HG02763 (cell line): ENCODE measurements at regions not wholly inside any gene's neighbourhood (a gene's known extent, or its start where the extent isn't known, plus 50 kb on each side); places are given as distances from the start of the nearest gene placed in this dataset.
"Not testable (repeated sequence)": the region's sequence is repeated elsewhere in the genome, so short reads cannot be mapped to it uniquely, and the experiment has no call there.

Experiments
- ATAC-seq: cut with Tn5 transposase; IDR thresholded peaks from one replicate; pipeline ENCODE4 v1.9.1; 2021; ENCODE audit warnings: mild to moderate bottlenecking, moderate library complexity; ENCODE audit not compliant: unreplicated experiment

DNA sequence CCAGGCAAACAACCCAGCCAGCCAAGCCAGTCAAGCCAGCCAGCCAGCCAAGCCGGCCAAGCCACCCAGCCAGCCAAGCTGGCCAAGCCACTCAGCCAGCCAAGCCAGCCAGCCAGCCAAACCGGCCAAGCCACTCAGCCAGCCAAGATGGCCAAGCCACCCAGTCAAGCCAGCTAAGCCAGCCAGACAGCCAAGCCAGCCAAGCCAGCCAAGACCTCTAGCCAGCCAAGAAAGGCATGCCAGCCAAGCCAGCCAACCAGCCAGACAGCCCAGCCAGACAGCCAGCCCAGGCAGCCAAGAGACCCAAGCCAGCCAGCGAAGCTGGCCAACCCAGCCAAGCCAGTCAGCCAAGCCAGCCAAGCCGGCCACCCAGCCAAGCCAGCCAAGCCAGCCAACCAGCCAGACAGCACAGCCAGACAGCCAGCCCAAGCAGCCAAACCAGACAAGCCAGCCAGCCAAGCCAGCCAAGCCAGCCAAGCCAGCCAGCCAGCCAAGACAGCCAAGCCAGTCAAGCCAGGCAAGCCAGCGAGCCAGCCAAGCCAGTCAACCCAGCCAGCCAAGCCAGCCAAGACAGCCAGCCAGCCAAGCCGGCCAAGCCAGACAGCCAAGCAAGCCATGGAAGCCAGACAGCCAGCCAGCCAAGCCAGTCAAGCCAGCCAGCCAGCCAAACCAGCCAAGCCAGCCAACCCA is 1598.0 kb downstream of the RPIA start:
- ATAC-seq: not testable (repeated sequence)

DNA sequence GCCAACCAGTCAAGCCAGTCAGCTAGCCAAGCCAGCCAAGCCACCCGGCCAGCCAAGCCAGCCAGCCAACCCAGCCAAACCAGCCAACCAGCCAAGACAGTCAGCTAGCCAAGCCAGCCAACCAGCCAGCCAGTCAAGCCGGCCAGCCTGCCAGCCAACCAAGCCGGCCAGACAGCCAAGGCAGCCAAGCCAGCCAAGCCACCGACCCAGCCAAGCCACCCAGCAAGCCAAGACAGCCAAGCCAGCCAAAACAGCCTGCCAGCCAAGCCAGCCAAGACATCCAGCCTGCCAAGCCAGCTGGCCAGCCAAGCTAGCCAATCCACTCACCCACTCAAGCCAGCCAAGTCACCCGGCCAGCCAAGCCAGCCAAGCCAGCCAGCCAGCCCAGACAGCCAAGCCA is 1599.2 kb downstream of the RPIA start:
- ATAC-seq: not testable (repeated sequence)

DNA sequence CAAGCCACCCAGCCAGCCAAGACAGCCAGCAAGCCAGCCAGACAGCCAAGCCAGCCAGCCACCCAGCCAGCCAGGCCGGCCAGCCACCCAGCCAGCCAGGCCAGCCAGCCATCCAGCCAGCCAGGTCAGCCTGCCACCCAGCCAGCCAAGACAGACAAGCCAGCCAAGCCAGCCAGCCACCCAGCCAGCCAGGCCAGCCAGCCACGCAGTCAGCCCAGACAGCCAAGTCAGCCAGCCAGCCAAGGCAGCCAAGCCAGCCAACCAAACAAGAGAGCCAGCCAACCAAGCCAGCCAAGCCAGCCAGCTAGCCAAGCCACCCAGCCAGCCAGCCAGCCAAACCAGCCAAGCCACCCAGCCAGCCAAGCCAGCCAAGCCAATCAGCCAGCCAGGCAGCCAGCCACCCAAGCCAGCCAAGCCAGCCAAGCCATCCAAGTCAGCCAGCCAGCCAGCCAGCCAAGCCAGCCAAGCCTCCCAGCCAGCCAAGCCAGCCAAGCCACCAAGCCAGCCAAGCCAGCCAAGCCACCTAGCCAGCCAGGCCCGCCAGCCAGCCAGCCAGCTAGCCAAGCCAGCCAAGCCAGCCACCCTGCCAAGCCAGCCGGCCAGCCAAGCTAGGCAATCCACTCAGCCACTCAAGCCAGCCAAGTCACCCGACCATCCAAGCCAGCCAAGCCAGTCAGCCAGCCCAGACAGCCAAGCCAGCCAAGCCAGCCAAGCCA is 1599.9 kb downstream of the RPIA start:
- ATAC-seq: not testable (repeated sequence)

- ATAC-seq: not testable (repeated sequence)
Observed at GRCh38 chr2:90291934-90292333, 1600.5 kb downstream of the RPIA start.

GRCh38 chr2:90292451-90292850 is 1601.0 kb downstream of the RPIA start:
- not testable (repeated sequence) for ATAC-seq

- ATAC-seq: not testable (repeated sequence)
Observed at GRCh38 chr2:90293224-90293623, 1601.8 kb downstream of the RPIA start.

GRCh38 chr2:90293806-90294205 is 1602.3 kb downstream of the RPIA start:
- ATAC-seq: not testable (repeated sequence)

GRCh38 chr2:90295036-90295750 is 1603.7 kb downstream of the RPIA start:
- not testable (repeated sequence) for ATAC-seq

- ATAC-seq: not testable (repeated sequence)
Observed at GRCh38 chr2:90296484-90296777, 1605.0 kb downstream of the RPIA start.

DNA sequence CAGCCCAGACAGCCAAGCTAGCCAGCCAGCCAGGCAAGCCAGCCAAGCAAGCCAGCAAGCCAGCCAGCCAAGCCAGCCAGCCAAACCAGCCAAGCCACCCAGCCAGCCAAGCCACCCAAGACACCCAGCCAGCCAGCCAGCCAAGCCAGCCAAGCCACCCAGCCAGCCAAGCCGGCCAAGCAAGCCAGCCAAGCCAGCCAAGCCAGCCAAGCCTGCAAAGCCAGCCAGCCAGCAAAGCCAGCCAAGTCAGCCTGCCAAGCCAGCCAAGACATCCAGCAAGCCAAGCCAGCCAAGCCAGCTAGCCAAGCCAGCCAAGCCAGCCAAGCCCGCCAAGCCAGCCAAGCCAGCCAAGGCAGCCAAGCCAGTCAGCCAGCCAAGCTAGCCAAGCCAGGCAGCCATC is 1606.2 kb downstream of the RPIA start:
- not testable (repeated sequence) for ATAC-seq

GRCh38 chr2:90298126-90298755 is 1606.8 kb downstream of the RPIA start:
- ATAC-seq: not testable (repeated sequence)

GRCh38 chr2:90298983-90299382 is 1607.5 kb downstream of the RPIA start:
- not testable (repeated sequence) for ATAC-seq

- ATAC-seq: not testable (repeated sequence)
Observed at GRCh38 chr2:90322982-90323381, 1631.5 kb downstream of the RPIA start.

DNA sequence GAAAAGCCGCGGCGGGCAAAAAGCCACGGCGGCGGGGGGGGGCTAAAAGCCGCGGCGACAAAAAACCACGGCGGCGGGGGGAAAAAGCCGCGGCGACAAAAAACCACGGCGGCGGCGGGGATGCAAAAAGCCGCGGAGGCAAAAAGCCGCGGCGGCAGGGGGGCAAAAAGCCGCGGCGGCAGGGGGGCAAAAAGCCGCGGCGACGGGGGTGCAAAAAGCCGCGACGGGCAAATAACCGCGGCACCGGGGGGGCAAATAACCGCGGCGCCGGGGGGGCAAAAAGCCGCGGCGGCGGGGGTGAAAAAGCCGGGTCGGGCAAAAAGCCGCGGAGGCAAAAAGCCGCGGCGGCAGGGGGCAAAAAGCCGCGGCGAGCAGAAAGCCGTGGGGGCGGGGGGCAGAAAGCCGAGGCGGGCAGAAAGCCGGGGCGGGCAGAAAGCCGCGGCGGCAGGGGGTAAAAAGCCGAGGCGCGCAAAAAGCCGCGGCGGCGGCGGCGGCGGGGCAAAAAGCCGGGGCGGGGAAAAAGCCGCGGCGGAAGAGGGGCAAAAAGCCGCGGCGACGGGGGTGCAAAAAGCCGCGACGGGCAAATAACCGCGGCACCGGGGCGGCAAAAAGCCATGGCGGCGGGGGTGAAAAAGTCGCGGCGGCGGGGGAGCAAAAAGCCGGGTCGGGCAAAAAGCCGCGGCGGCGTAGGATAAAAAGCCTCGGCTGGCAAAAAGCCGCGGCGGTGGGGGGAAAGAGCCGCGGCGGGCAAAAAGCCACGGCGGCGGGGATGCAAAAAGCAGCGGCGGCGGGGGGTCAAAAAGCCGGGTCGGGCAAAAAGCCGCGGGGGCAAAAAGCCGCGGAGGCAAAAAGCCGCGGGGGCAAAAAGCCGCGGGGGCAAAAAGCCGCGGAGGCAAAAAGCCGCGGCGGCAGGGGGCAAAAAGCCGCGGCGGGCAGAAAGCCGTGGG is 1632.4 kb downstream of the RPIA start:
- not testable (repeated sequence) for ATAC-seq

DNA sequence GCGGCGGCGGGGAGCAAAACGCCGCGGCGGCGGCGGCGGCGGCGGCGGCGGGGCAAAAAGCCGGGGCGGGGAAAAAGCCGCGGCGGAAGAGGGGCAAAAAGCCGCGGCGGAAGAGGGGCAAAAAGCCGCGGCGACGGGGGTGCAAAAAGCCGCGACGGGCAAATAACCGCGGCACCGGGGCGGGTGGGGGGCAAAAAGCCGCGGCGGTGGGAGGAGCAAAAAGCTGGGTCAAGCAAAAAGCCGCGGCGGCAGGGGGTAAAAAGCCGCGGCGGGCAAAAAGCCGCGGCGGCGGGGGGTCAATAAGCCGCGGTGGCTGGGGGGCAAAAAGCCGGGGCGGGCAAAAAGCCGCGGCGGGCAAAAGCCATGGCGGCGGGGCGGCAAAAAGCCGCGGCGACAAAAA is 1633.2 kb downstream of the RPIA start:
- not testable (repeated sequence) for ATAC-seq

GRCh38 chr2:90325796-90326353 is 1634.4 kb downstream of the RPIA start:
- not testable (repeated sequence) for ATAC-seq

GRCh38 chr2:90355546-90355945 is 1664.1 kb downstream of the RPIA start:
- not testable (repeated sequence) for ATAC-seq

GRCh38 chr2:90359344-90359743 is 1667.9 kb downstream of the RPIA start:
- not testable (repeated sequence) for ATAC-seq

- ATAC-seq: not testable (repeated sequence)
Observed at GRCh38 chr2:90359887-90360730, 1668.6 kb downstream of the RPIA start.
